ENCODE measurements at regions not wholly inside any gene's neighbourhood (a gene's known extent, or its start where the extent isn't known, plus 50 kb on each side); places are given as distances from the start of the nearest gene placed in this dataset.

DNA sequence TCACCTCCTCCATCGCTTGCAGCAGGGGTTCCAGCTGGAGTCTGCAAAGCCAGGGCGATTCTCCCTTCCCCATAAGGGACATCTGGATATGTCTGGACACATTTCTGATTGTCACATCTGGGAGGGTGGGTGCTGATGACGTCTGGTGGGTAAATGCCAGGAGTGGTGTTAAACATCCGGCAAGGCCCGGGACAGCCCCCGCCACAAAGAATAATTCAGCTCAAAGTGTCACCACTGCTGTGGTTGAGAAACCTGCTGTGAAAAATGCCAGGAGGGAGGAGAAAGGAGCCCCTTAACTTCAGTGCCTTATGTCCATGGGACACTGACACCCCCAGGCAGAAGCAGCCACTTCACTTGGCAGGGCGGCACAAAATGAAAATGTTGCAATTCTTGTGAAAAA is 179.4 kb upstream of the SDK2 start:
- TF ChIP-seq POLR2AphosphoS5 (IDR thresholded peaks at IDR 0.05; ENCODE audit: low read depth, low read length) (no peak), POLR2A (IDR thresholded peaks at IDR 0.05; ENCODE audit: low read depth, low read length) (no peak), SPI1 (IDR thresholded peaks at IDR 0.05; ENCODE audit: low read depth, low read length) (no peak), POU2F2 (IDR thresholded peaks at IDR 0.05; ENCODE audit: low read depth, low read length) (no peak)

Data from GM12891 (cell line).